IMR-90 (cell line): ENCODE measurements at regions not wholly inside any gene's neighbourhood (a gene's known extent, or its start where the extent isn't known, plus 50 kb on each side); places are given as distances from the start of the nearest gene placed in this dataset.

Experiments used
- ATAC-seq: fragments of 200-7000 bp; cut with Tn5 transposase; 2 replicates; pipeline ENCODE4 v1.9.1; 2020; ENCODE audit warnings: low read depth, mild to moderate bottlenecking, moderate library complexity
- BruUV-seq: library from RNA; stranded (reverse); fragments of 400-500 nt; replicated peaks from 2 replicates; lab custom pipeline; 2021; lab: Mats Ljungman, UMichigan
- CTCF ChIA-PET: fragments of 300-600 bp; formaldehyde crosslinking; extraction: SDS; loops from one replicate; lab custom pipeline; 2021; ENCODE audit warnings: antibody characterized with exemption; lab: Yijun Ruan, JAX
- POLR2A ChIA-PET: fragments of 300-600 bp; sonication (Branson Sonifier 250); formaldehyde crosslinking; loops from one replicate; lab custom pipeline; 2022; ENCODE audit warnings: antibody characterized with exemption; ENCODE audit not compliant: unreplicated experiment; lab: Charles Lee
- DNase-seq: peaks from one replicate; pipeline ENCODE4 v3.0.0; 2013
- H2AFZ ChIP-seq: replicated peaks from 2 replicates; pipeline ENCODE3; 2013; ENCODE audit warnings: low read length, mild to moderate bottlenecking; ENCODE audit not compliant: poor library complexity
- H2AK5ac ChIP-seq: 2 replicates; pipeline ENCODE4 v1.6.1; 2013; ENCODE audit warnings: low read depth, low read length, inconsistent platforms
- H2AK9ac ChIP-seq: replicated peaks from 2 replicates; pipeline ENCODE3; 2013; ENCODE audit warnings: mild to moderate bottlenecking, low read depth, low read length, moderate library complexity; ENCODE audit not compliant: poor library complexity
- H2BK120ac ChIP-seq: 2 replicates; pipeline ENCODE4 v1.6.1; 2013; ENCODE audit warnings: low read depth, low read length, inconsistent platforms
- H2BK15ac ChIP-seq: 3 replicates; pipeline ENCODE4 v1.6.1; 2013; ENCODE audit warnings: low read depth, low read length, inconsistent platforms
- H2BK20ac ChIP-seq: 2 replicates; pipeline ENCODE4 v1.6.1; 2013; ENCODE audit warnings: low read depth, mild to moderate bottlenecking, inconsistent platforms, low read length, moderate library complexity
- H2BK5ac ChIP-seq: 2 replicates; pipeline ENCODE4 v1.6.1; 2013; ENCODE audit warnings: mild to moderate bottlenecking, low read depth, low read length, inconsistent platforms; ENCODE audit not compliant: poor library complexity, severe bottlenecking
- H3K14ac ChIP-seq: replicated peaks from 2 replicates; pipeline ENCODE4 v1.6.1; 2013; ENCODE audit warnings: low read depth, low read length, inconsistent platforms
- H3K18ac ChIP-seq: 2 replicates; pipeline ENCODE4 v1.6.1; 2013; ENCODE audit warnings: low read depth, low read length, control low read depth
- H3K23ac ChIP-seq: 2 replicates; pipeline ENCODE4 v1.6.1; 2013; ENCODE audit warnings: low read depth, low read length, inconsistent platforms
- H3K27ac ChIP-seq: 2 replicates; pipeline ENCODE4 v1.5.1; 2013; ENCODE audit warnings: mild to moderate bottlenecking, control low read depth, low read length; ENCODE audit not compliant: insufficient read depth
- H3K27me3 ChIP-seq: 2 replicates; pipeline ENCODE4 v1.6.1; 2013; ENCODE audit warnings: low read length; ENCODE audit not compliant: control insufficient read depth, insufficient read depth
- H3K36me3 ChIP-seq: 2 replicates; pipeline ENCODE4 v1.6.1; 2013; ENCODE audit warnings: low read length, mixed read lengths; ENCODE audit not compliant: control insufficient read depth, insufficient read depth
- H3K4ac ChIP-seq: 2 replicates; pipeline ENCODE4 v1.6.1; 2013; ENCODE audit warnings: low read depth, low read length, inconsistent platforms
- H3K4me1 ChIP-seq: 2 replicates; pipeline ENCODE4 v1.6.1; 2013; ENCODE audit warnings: low read length, mixed read lengths; ENCODE audit not compliant: control insufficient read depth, insufficient read depth
- H3K4me2 ChIP-seq: 2 replicates; pipeline ENCODE4 v1.6.1; 2013; ENCODE audit warnings: low read depth, mild to moderate bottlenecking, control low read depth, low read length, moderate library complexity
- H3K4me3 ChIP-seq: 2 replicates; pipeline ENCODE4 v1.5.1; 2013; ENCODE audit warnings: low read depth, mild to moderate bottlenecking, control low read depth, low read length, moderate library complexity; ENCODE audit not compliant: insufficient read depth
- H3K56ac ChIP-seq: 2 replicates; pipeline ENCODE4 v1.6.1; 2013; ENCODE audit warnings: low read length, inconsistent platforms; ENCODE audit not compliant: insufficient read depth; ENCODE audit errors: extremely low read depth
- H3K79me1 ChIP-seq, 2 experiments: 2 replicates each; pipeline ENCODE4 v1.6.1; 2013; ENCODE audit warnings: low read length in 2 of 2, inconsistent platforms in 1 of 2, low read depth in 1 of 2
- H3K9ac ChIP-seq: 2 replicates; pipeline ENCODE4 v1.6.1; 2013; ENCODE audit warnings: low read depth, low read length, control low read depth
- H3K9me1 ChIP-seq: 2 replicates; pipeline ENCODE4 v1.6.1; 2013; ENCODE audit warnings: low read length, inconsistent platforms; ENCODE audit not compliant: insufficient read depth
- H3K9me3 ChIP-seq: 2 replicates; pipeline ENCODE4 v1.6.1; 2013; ENCODE audit warnings: low read length; ENCODE audit not compliant: control insufficient read depth, insufficient read depth
- H4K20me1 ChIP-seq: 2 replicates; pipeline ENCODE4 v1.6.1; 2013; ENCODE audit warnings: low read length, inconsistent platforms; ENCODE audit not compliant: insufficient read depth
- H4K5ac ChIP-seq: 2 replicates; pipeline ENCODE4 v1.6.1; 2013; ENCODE audit warnings: mild to moderate bottlenecking, low read depth, low read length, control low read depth
- H4K8ac ChIP-seq, 2 experiments: 2 replicates each; pipeline ENCODE4 v1.6.1; 2013; ENCODE audit warnings: low read depth in 2 of 2, low read length in 2 of 2, control low read depth in 1 of 2, inconsistent platforms in 1 of 2
- H4K91ac ChIP-seq: 2 replicates; pipeline ENCODE4 v1.6.1; 2013; ENCODE audit warnings: low read depth, low read length, inconsistent platforms; ENCODE audit not compliant: insufficient read depth
- FOS ChIP-seq: fragments of 150-350 bp; IDR thresholded peaks from 2 replicates; pipeline ENCODE4 v1.6.1; 2016; ENCODE audit warnings: low read depth, low read length
- MAFK ChIP-seq: IDR thresholded peaks from 2 replicates; pipeline ENCODE4 v1.6.1; 2012; ENCODE audit warnings: low read depth, low read length, improper control_type of control experiment
- RCOR1 ChIP-seq: IDR thresholded peaks from 2 replicates; pipeline ENCODE4 v1.6.1; 2012; ENCODE audit warnings: mild to moderate bottlenecking, low read length, improper control_type of control experiment; ENCODE audit not compliant: insufficient replicate concordance
- SMC3 ChIP-seq: fragments of 150-350 bp; IDR thresholded peaks from 2 replicates; pipeline ENCODE4 v1.6.1; 2016; ENCODE audit warnings: low read depth, mild to moderate bottlenecking, antibody characterized with exemption, low read length, moderate library complexity
- WGBS, 2 experiments: methylation state at CpG; one replicate each; pipeline versions ENCODE4 v1.1.5 to v1.1.7; 2013; ENCODE audit warnings: missing lambda C conversion rate in 2 of 2; ENCODE audit not compliant: insufficient read length in 1 of 2; ENCODE audit errors: extremely low coverage in 2 of 2; 5-methylcytosine and 5-hydroxymethylcytosine counted together
- dilution Hi-C: fragments of 300-500 bp; cut with HindIII; formaldehyde crosslinking; loops from one replicate; pipeline ENCODE4 v1.14.3; 2018; ENCODE audit warnings: low sequenced_read_pairs; ENCODE audit not compliant: unreplicated experiment
- in situ Hi-C: fragments of 300-500 bp; cut with MboI; formaldehyde crosslinking; loops from 3 replicates; pipeline ENCODE4 v1.14.3; 2019; ENCODE audit warnings: low sequenced_read_pairs, inconsistent platforms, mixed read lengths
- intact Hi-C: fragments of 100-400 bp; cut with micrococcal nuclease; formaldehyde crosslinking; loops from 2 replicates; pipeline ENCODE4 v1.10.0; 2022
- TF ChIP-seq, protein P1 (sequence below): fragments of 150-350 bp; IDR thresholded peaks from 2 replicates; pipeline ENCODE4 v1.6.1; 2016; ENCODE audit warnings: low read depth, mild to moderate bottlenecking, low read length, moderate library complexity, borderline replicate concordance
- TF ChIP-seq, protein P2 (sequence below): fragments of 150-350 bp; IDR thresholded peaks from 2 replicates; pipeline ENCODE4 v1.6.1; 2017; ENCODE audit warnings: mild to moderate bottlenecking, antibody characterized with exemption, low read length, low read depth

DNA sequence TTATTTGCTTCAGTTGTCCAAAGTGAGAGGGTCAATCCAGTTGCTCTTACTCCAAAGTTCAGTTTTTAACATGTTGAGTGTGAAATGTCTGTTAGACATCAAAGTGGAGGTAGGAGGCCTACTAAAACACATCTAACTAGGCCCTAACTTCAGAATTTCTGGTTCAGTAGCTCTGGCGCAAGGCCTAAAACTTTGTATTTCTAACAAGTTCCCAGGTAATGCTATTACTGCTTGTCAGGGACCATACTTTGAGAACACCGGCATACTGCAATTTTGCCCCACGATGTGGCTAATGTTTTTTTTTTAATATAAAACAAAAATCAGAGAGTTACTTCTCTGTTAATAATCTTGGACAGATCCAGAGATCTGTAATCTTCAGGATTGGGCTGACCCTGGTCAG lies 72.4 kb upstream of the LRRC55 start:
- Histone ChIP-seq H3K14ac (no peak overlapping the region), H2AFZ (no peak overlapping the region), H4K8ac (no peak overlapping the region), H4K20me1 (no peaks in the 10 kb centered on the region), H2BK20ac (no peak overlapping the region), H2BK5ac (no peak overlapping the region), H2BK120ac (no peak overlapping the region), H3K56ac (no peak overlapping the region), H2AK9ac (no peak overlapping the region), H3K9me1 (no peaks in the 10 kb centered on the region), H3K4me2 (no peak overlapping the region), H3K4me1 (no peaks in the 10 kb centered on the region), H3K9ac (no peak overlapping the region), H4K5ac (no peak overlapping the region), H4K91ac (no peak overlapping the region), H2AK5ac (no peak overlapping the region), H3K18ac (no peak overlapping the region), H3K4me3 (no peak overlapping the region), H3K79me1 (no peaks in the 10 kb centered on the region), H3K36me3 (no peaks in the 10 kb centered on the region), H3K27me3 (no peaks in the 10 kb centered on the region; the same call in 1 of the 2 replicates), H3K4ac (no peak overlapping the region), H3K27ac (no peak overlapping the region), H3K9me3 (no peaks in the 10 kb centered on the region), H2BK15ac (no peak overlapping the region), H3K23ac (no peak overlapping the region)
- ChIA-PET CTCF (no interaction called here), POLR2A (no interaction called here)
- intact Hi-C loops (no loop called here), dilution Hi-C loops (no loop called here), in situ Hi-C loops (no loop called here)
- no peak for ATAC-seq
- DNase-seq, result no peak
- no TSS peak for BruUV-seq
- WGBS, 2 experiments, result no CpG with 5 or more reads among the region's 3 CpGs
- no peak for TF ChIP-seq SMC3
- TF ChIP-seq, protein P1, sequence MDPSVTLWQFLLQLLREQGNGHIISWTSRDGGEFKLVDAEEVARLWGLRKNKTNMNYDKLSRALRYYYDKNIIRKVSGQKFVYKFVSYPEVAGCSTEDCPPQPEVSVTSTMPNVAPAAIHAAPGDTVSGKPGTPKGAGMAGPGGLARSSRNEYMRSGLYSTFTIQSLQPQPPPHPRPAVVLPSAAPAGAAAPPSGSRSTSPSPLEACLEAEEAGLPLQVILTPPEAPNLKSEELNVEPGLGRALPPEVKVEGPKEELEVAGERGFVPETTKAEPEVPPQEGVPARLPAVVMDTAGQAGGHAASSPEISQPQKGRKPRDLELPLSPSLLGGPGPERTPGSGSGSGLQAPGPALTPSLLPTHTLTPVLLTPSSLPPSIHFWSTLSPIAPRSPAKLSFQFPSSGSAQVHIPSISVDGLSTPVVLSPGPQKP, result no peak
- TF ChIP-seq MAFK, result no peak
- TF ChIP-seq FOS, result no peak
- TF ChIP-seq, protein P2, sequence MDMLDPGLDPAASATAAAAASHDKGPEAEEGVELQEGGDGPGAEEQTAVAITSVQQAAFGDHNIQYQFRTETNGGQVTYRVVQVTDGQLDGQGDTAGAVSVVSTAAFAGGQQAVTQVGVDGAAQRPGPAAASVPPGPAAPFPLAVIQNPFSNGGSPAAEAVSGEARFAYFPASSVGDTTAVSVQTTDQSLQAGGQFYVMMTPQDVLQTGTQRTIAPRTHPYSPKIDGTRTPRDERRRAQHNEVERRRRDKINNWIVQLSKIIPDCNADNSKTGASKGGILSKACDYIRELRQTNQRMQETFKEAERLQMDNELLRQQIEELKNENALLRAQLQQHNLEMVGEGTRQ, result no peak
- no peak for TF ChIP-seq RCOR1
